Sigmoid colon (tissue), 6 donors: ENCODE measurements at regions not wholly inside any gene's neighbourhood (a gene's known extent, or its start where the extent isn't known, plus 50 kb on each side); places are given as distances from the start of the nearest gene placed in this dataset.

ENCODE experiments used
- DNase-seq: peaks from one replicate; pipeline ENCODE4 v3.0.0-alpha.2; 2019
- H3K27ac ChIP-seq, 4 donors: fragments of 200-600 bp; sonication (generic); one replicate each; pipeline ENCODE4 v1.5.1; 2016 to 2019; ENCODE audit warnings: mild to moderate bottlenecking in 1 of 4
- H3K27me3 ChIP-seq, 3 donors: fragments of 200-600 bp; sonication (generic); one replicate each; pipeline ENCODE4 v1.5.1; 2019; ENCODE audit warnings: mild to moderate bottlenecking in 1 of 3
- H3K36me3 ChIP-seq, 4 donors: fragments of 200-600 bp; sonication (generic); one replicate each; pipeline ENCODE4 v1.5.1; 2016 to 2019
- H3K4me1 ChIP-seq, 4 donors: fragments of 200-600 bp; sonication (generic); one replicate each; pipeline ENCODE4 v1.5.1; 2017 to 2019
- H3K4me3 ChIP-seq, 4 donors: fragments of 200-600 bp; sonication (generic); one replicate each; pipeline ENCODE4 v1.5.1; 2017 to 2019; ENCODE audit warnings: mild to moderate bottlenecking in 2 of 4, moderate library complexity in 1 of 4
- H3K9me3 ChIP-seq, 4 donors: fragments of 200-600 bp in 3 of 4; sonication (generic) in 3 of 4; one replicate each; pipeline versions ENCODE4 v1.5.1 to v1.6.1; 2013 to 2019
- EP300 ChIP-seq, 4 donors: sonication (generic); formaldehyde crosslinking; IDR thresholded peaks; one replicate each; pipeline ENCODE4 v1.6.1; 2017; ENCODE audit warnings: antibody characterized with exemption in 4 of 4
- POLR2A ChIP-seq, 2 donors: fragments of 450-650 bp; IDR thresholded peaks; one replicate each; pipeline ENCODE4 v1.6.1; 2016; ENCODE audit warnings: antibody characterized with exemption in 2 of 2, mild to moderate bottlenecking in 2 of 2, moderate library complexity in 2 of 2
- POLR2AphosphoS5 ChIP-seq, 4 donors: sonication (generic); formaldehyde crosslinking; IDR thresholded peaks; one replicate each; pipeline ENCODE4 v1.6.1; 2017; ENCODE audit warnings: antibody characterized with exemption in 4 of 4
- WGBS, 2 donors: extraction: QIAGEN DNeasy Blood & Tissue Kit; methylation state at CpG; one replicate each; pipeline ENCODE4 v1.1.7; 2013; 5-methylcytosine and 5-hydroxymethylcytosine counted together
- intact Hi-C: fragments of 100-400 bp; cut with DNase I; formaldehyde crosslinking; loops from one replicate; pipeline ENCODE4 v1.15.1; 2023
- TF ChIP-seq, protein P1 (sequence below), 4 experiments: fragments of 450-650 bp in 3 of 4; fragments of 200-600 bp in 1 of 4; IDR thresholded peaks; one replicate each; pipeline ENCODE4 v1.5.1; 2016 to 2019; ENCODE audit warnings: antibody characterized with exemption in 4 of 4, mild to moderate bottlenecking in 3 of 4, moderate library complexity in 2 of 4
- donor health status: healthy with polysubstance abuse.
- donor health status: healthy.

GRCh38 chr16:17565605-17566004, 94.8 kb upstream of the XYLT1 start:
- TF ChIP-seq EP300 (IDR thresholded peaks at IDR 0.05) = no peak
- TF ChIP-seq POLR2AphosphoS5 (IDR thresholded peaks at IDR 0.05) = no peak
- TF ChIP-seq, protein P1, sequence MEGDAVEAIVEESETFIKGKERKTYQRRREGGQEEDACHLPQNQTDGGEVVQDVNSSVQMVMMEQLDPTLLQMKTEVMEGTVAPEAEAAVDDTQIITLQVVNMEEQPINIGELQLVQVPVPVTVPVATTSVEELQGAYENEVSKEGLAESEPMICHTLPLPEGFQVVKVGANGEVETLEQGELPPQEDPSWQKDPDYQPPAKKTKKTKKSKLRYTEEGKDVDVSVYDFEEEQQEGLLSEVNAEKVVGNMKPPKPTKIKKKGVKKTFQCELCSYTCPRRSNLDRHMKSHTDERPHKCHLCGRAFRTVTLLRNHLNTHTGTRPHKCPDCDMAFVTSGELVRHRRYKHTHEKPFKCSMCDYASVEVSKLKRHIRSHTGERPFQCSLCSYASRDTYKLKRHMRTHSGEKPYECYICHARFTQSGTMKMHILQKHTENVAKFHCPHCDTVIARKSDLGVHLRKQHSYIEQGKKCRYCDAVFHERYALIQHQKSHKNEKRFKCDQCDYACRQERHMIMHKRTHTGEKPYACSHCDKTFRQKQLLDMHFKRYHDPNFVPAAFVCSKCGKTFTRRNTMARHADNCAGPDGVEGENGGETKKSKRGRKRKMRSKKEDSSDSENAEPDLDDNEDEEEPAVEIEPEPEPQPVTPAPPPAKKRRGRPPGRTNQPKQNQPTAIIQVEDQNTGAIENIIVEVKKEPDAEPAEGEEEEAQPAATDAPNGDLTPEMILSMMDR (IDR thresholded peaks at IDR 0.05) = no peak
- no peak for TF ChIP-seq POLR2A (IDR thresholded peaks at IDR 0.05)
- H3K4me3 ChIP-seq = no peak overlapping the region
- intact Hi-C loops = no loop called here
- no peaks in the 10 kb centered on the region for H3K36me3 ChIP-seq
- no peaks in the 10 kb centered on the region for H3K27me3 ChIP-seq
- DNase-seq = no peak
- H3K9me3 ChIP-seq = no peaks in the 10 kb centered on the region
- no peaks in the 10 kb centered on the region for H3K4me1 ChIP-seq
- 95% methylated on average over 3 of the region's 3 CpGs for WGBS, 2 donors
- H3K27ac ChIP-seq = no peak overlapping the region

DNA sequence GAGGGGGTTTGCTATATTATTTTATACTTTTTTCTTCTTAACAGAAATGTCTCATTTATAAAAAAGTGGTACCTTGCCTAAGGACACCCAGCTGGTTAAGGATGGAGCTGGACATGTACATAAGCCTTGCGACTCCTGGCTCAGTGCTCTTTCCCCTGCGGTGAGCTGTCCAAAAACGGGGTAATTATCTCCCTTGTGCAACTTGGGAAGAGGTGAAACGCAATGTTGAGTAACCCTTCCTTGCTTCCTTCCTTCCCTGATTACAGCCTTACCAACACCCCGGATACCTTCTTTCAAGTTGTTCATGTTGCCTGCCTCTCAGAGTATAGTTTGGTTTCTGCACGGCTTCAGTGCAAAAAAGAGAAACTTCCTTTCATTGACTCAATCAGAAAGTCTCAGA, 94.1 kb upstream of the XYLT1 start:
- Histone ChIP-seq H3K36me3 (no peaks in the 10 kb centered on the region), H3K4me3 (no peak overlapping the region), H3K9me3 (no peaks in the 10 kb centered on the region), H3K4me1 (no peaks in the 10 kb centered on the region), H3K27me3 (no peaks in the 10 kb centered on the region), H3K27ac (no peak overlapping the region)
- intact Hi-C loops = no loop called here
- 73 to 75% methylated on average over 6 of the region's 6 CpGs for WGBS, 2 donors
- DNase-seq = no peak
- no peak for TF ChIP-seq POLR2AphosphoS5 (IDR thresholded peaks at IDR 0.05)
- TF ChIP-seq, protein P1 (IDR thresholded peaks at IDR 0.05) = no peak

GRCh38 chr16:17563323-17564091, 92.7 kb upstream of the XYLT1 start:
- intact Hi-C loops = no loop called here
- H3K4me1 ChIP-seq = no peaks in the 10 kb centered on the region
- 83 to 92% methylated on average over 8 of the region's 8 CpGs for WGBS, 2 donors
- no peak overlapping the region for H3K4me3 ChIP-seq
- TF ChIP-seq EP300 (IDR thresholded peaks at IDR 0.05) = no peak
- no peak for TF ChIP-seq POLR2AphosphoS5 (IDR thresholded peaks at IDR 0.05)
- TF ChIP-seq, protein P1 (IDR thresholded peaks at IDR 0.05) = no peak
- no peak for TF ChIP-seq POLR2A (IDR thresholded peaks at IDR 0.05)
- H3K9me3 ChIP-seq = no peaks in the 10 kb centered on the region
- H3K27ac ChIP-seq = no peak overlapping the region
- DNase-seq = no peak
- no peaks in the 10 kb centered on the region for H3K36me3 ChIP-seq
- peaks cover 0 to 2% (median 0%) of the 10 kb centered on the region in 3 donors for H3K27me3 ChIP-seq

GRCh38 chr16:17561056-17561455, 90.3 kb upstream of the XYLT1 start:
- Histone ChIP-seq H3K27ac (no peak overlapping the region), H3K36me3 (no peaks in the 10 kb centered on the region), H3K4me3 (no peak overlapping the region), H3K27me3 (peaks cover 0 to 5% (median 0%) of the 10 kb centered on the region in 3 donors), H3K4me1 (no peaks in the 10 kb centered on the region), H3K9me3 (no peaks in the 10 kb centered on the region)
- WGBS, 2 donors = 80 to 82% methylated on average over 10 of the region's 10 CpGs
- intact Hi-C loops = no loop called here
- no peak for DNase-seq
- TF ChIP-seq POLR2AphosphoS5 (IDR thresholded peaks at IDR 0.05) = no peak
- TF ChIP-seq, protein P1 (IDR thresholded peaks at IDR 0.05) = no peak
- no peak for TF ChIP-seq POLR2A (IDR thresholded peaks at IDR 0.05)
- TF ChIP-seq EP300 (IDR thresholded peaks at IDR 0.05) = no peak

DNA sequence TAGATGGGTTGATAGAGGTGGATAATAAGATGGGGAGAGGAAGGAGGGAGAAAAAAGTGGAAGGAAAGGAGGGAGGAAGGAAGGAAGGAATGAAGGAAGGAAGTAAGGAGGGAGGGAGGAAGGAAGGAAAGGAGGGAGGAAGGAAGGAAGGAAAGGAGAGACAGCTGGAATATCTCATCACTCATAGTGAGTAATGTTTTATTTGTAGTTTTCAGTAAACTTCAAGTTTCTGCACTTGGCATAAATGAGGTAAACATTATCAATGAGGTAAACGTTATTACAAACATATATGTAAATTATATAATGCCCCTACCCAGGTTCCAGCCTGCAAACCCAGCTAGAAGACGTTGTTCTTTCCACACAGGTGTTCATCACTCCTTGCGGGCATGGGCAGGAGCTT, 89.8 kb upstream of the XYLT1 start:
- intact Hi-C loops = no loop called here
- H3K27me3 ChIP-seq = peaks cover 0 to 5% (median 0%) of the 10 kb centered on the region in 3 donors
- H3K36me3 ChIP-seq = no peaks in the 10 kb centered on the region
- no peak overlapping the region for H3K4me3 ChIP-seq
- H3K4me1 ChIP-seq = no peaks in the 10 kb centered on the region
- 41 to 66% methylated on average over 3 of the region's 3 CpGs for WGBS, 2 donors
- DNase-seq = no peak
- TF ChIP-seq, protein P1 (IDR thresholded peaks at IDR 0.05) = no peak
- TF ChIP-seq EP300 (IDR thresholded peaks at IDR 0.05) = no peak
- no peak for TF ChIP-seq POLR2A (IDR thresholded peaks at IDR 0.05)
- TF ChIP-seq POLR2AphosphoS5 (IDR thresholded peaks at IDR 0.05) = no peak
- no peaks in the 10 kb centered on the region for H3K9me3 ChIP-seq
- no peak overlapping the region for H3K27ac ChIP-seq
